Loucy (cell line): ENCODE measurements at regions not wholly inside any gene's neighbourhood (a gene's known extent, or its start where the extent isn't known, plus 50 kb on each side); places are given as distances from the start of the nearest gene placed in this dataset.

Experiments
- H2AFZ ChIP-seq: fragments of 200-600 bp; sonication (generic); 2 replicates; pipeline ENCODE4 v1.6.0; 2016; ENCODE audit warnings: antibody characterized with exemption, mild to moderate bottlenecking, low read length, moderate library complexity
- H3F3A ChIP-seq: fragments of 200-600 bp; 2 replicates; pipeline ENCODE4 v1.6.0; 2016; ENCODE audit warnings: antibody characterized with exemption, low read depth, mild to moderate bottlenecking
- H3K27me3 ChIP-seq: fragments of 200-600 bp; sonication (generic); 2 replicates; pipeline ENCODE4 v1.6.1; 2014; ENCODE audit warnings: low read length, mild to moderate bottlenecking; ENCODE audit not compliant: insufficient read depth, poor library complexity, severe bottlenecking
- H3K36me3 ChIP-seq: fragments of 200-600 bp; sonication (generic); 2 replicates; pipeline ENCODE4 v1.6.1; 2016; ENCODE audit warnings: low read length; ENCODE audit not compliant: insufficient read depth
- H3K4me1 ChIP-seq: fragments of 200-600 bp; sonication (generic); 2 replicates; pipeline ENCODE4 v1.5.1; 2014; ENCODE audit warnings: low read length, mild to moderate bottlenecking; ENCODE audit not compliant: insufficient read depth, poor library complexity, severe bottlenecking
- H3K4me2 ChIP-seq: fragments of 200-600 bp; sonication (generic); 2 replicates; pipeline ENCODE4 v1.6.0; 2014; ENCODE audit warnings: antibody characterized with exemption, low read length, low read depth, mild to moderate bottlenecking; ENCODE audit not compliant: poor library complexity, severe bottlenecking
- H3K4me3 ChIP-seq: fragments of 200-600 bp; sonication (generic); 2 replicates; pipeline ENCODE4 v1.5.1; 2014; ENCODE audit warnings: low read length, mild to moderate bottlenecking, mixed read lengths; ENCODE audit not compliant: poor library complexity, severe bottlenecking
- H3K79me2 ChIP-seq: fragments of 200-600 bp; sonication (generic); 2 replicates; pipeline ENCODE4 v1.6.1; 2014; ENCODE audit warnings: low read length; ENCODE audit not compliant: insufficient read depth
- H3K9ac ChIP-seq: fragments of 200-600 bp; sonication (generic); 2 replicates; pipeline ENCODE4 v1.6.0; 2014; ENCODE audit warnings: mild to moderate bottlenecking, low read depth, low read length, moderate library complexity; ENCODE audit not compliant: poor library complexity, severe bottlenecking
- H3K9me2 ChIP-seq: fragments of 200-600 bp; sonication (generic); replicated peaks from 2 replicates; pipeline ENCODE4 v1.6.1; 2016; ENCODE audit warnings: low read depth, low read length, mixed read lengths
- H3K9me3 ChIP-seq: fragments of 200-600 bp; sonication (generic); 2 replicates; pipeline ENCODE4 v1.6.1; 2014; ENCODE audit warnings: mild to moderate bottlenecking, antibody characterized with exemption, low read length, low read depth; ENCODE audit not compliant: insufficient read depth
- H4K20me1 ChIP-seq: fragments of 200-600 bp; sonication (generic); 2 replicates; pipeline ENCODE4 v1.6.0; 2014; ENCODE audit warnings: antibody characterized with exemption, low read length, mild to moderate bottlenecking; ENCODE audit not compliant: insufficient read depth, poor library complexity, severe bottlenecking
- EZH2phosphoT487 ChIP-seq: fragments of 200-600 bp; IDR thresholded peaks from 2 replicates; pipeline ENCODE4 v1.6.1; 2018; ENCODE audit warnings: antibody characterized with exemption, mild to moderate bottlenecking, moderate library complexity, borderline replicate concordance
- TF ChIP-seq, protein P1 (sequence below): fragments of 200-600 bp; sonication (generic); conservative IDR thresholded peaks from 2 replicates; pipeline ENCODE4 v1.5.1; 2014; ENCODE audit warnings: mild to moderate bottlenecking, antibody characterized with exemption, low read length

DNA sequence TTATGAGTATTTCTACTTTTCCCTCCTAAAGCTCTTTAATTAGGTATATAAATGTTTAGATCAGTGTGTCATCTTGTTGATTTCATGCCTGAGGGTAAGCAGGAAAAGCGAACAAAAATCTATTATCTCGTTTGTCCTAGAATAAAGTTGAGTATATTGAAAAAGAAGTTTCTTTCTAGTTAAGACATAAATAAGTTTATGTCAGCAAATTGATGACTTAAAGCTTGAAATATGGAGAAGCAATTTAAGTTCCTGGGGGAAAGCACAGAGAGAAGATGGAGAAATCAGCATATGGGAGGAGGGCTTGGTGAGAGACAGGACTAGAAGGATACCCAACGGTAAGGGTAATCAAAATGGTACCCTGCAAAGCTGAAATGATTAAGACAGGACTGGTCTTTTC is 813.4 kb downstream of the MTRR start:
- H3K4me2 ChIP-seq = no peak overlapping the region
- H2AFZ ChIP-seq = no peak overlapping the region
- no peak overlapping the region for H3K4me3 ChIP-seq
- no peaks in the 10 kb centered on the region for H4K20me1 ChIP-seq
- H3K9me2 ChIP-seq = no peaks in the 10 kb centered on the region
- no peaks in the 10 kb centered on the region for H3K4me1 ChIP-seq
- no peak for TF ChIP-seq EZH2phosphoT487
- TF ChIP-seq, protein P1, sequence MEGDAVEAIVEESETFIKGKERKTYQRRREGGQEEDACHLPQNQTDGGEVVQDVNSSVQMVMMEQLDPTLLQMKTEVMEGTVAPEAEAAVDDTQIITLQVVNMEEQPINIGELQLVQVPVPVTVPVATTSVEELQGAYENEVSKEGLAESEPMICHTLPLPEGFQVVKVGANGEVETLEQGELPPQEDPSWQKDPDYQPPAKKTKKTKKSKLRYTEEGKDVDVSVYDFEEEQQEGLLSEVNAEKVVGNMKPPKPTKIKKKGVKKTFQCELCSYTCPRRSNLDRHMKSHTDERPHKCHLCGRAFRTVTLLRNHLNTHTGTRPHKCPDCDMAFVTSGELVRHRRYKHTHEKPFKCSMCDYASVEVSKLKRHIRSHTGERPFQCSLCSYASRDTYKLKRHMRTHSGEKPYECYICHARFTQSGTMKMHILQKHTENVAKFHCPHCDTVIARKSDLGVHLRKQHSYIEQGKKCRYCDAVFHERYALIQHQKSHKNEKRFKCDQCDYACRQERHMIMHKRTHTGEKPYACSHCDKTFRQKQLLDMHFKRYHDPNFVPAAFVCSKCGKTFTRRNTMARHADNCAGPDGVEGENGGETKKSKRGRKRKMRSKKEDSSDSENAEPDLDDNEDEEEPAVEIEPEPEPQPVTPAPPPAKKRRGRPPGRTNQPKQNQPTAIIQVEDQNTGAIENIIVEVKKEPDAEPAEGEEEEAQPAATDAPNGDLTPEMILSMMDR = no peak
- H3F3A ChIP-seq = no peaks in the 10 kb centered on the region
- no peak overlapping the region for H3K9ac ChIP-seq
- H3K9me3 ChIP-seq = 0 out of 2 replicates have a peak, but pooled peaks cover 4% of the 10 kb centered on the region
- no peaks in the 10 kb centered on the region for H3K79me2 ChIP-seq
- no peaks in the 10 kb centered on the region for H3K27me3 ChIP-seq
- no peaks in the 10 kb centered on the region for H3K36me3 ChIP-seq

DNA sequence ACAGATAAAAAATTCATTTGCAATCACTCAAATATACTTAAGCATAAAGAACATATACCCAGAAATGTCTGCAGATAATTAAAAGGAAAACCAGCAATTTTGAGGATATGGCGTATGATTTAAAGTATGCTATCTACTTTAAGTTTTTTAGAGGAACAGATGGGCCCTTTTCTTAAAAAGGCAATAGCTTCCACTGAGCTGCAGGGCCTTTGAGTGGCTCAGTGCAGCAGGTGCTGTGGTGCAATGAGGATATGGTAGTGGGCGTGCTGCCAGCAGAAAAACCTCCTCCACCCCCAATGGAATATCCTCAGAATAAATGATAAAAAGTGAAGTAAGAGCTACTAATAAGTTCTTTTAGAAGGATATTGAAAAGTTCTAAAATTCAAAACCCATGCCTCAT is 814.5 kb downstream of the MTRR start:
- Histone ChIP-seq H3K9me3 (0 out of 2 replicates have a peak, but pooled peaks cover under 1% of the 10 kb centered on the region), H3K4me3 (no peak overlapping the region), H2AFZ (no peak overlapping the region), H3K4me1 (no peaks in the 10 kb centered on the region), H3K79me2 (no peaks in the 10 kb centered on the region), H4K20me1 (no peaks in the 10 kb centered on the region), H3K27me3 (no peaks in the 10 kb centered on the region), H3K36me3 (no peaks in the 10 kb centered on the region), H3K9ac (no peak overlapping the region), H3F3A (no peaks in the 10 kb centered on the region), H3K9me2 (no peaks in the 10 kb centered on the region), H3K4me2 (no peak overlapping the region)
- TF ChIP-seq EZH2phosphoT487 = no peak
- TF ChIP-seq, protein P1 = no peak

DNA sequence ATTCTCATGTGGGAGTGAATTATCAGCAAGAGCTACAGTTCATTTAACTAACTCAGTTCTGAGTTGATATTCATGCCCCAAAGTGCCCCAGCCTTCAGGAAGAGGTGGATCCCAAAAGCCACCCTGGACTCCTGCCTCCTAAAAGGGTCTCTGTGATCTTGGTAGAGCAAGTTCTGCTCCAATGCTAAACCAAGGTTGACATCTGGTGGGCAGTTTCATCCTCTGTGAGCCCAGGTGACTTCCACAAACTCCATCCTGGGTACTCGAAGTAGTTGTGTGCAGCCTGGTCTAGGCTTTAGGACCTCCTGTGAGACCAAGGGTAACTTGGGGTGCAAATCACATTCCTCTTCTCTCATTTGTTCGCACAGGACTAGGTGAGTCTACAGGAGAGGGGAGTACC is 816.8 kb downstream of the MTRR start:
- Histone ChIP-seq H3K9me2 (no peaks in the 10 kb centered on the region), H2AFZ (no peak overlapping the region), H4K20me1 (no peaks in the 10 kb centered on the region), H3K4me3 (no peak overlapping the region), H3K9ac (no peak overlapping the region), H3K79me2 (no peaks in the 10 kb centered on the region), H3K36me3 (no peaks in the 10 kb centered on the region), H3K9me3 (no peaks in the 10 kb centered on the region), H3K27me3 (no peaks in the 10 kb centered on the region), H3F3A (no peaks in the 10 kb centered on the region), H3K4me1 (no peaks in the 10 kb centered on the region), H3K4me2 (no peak overlapping the region)
- TF ChIP-seq EZH2phosphoT487 = no peak
- TF ChIP-seq, protein P1 = no peak
